Activated CD4-positive, alpha-beta T cell treated with anti-CD3 and anti-CD28 coated beads, Interleukin-2, amount 50 U/mL, for 4 hours (primary cell): ENCODE measurements at regions not wholly inside any gene's neighbourhood (a gene's known extent, or its start where the extent isn't known, plus 50 kb on each side); places are given as distances from the start of the nearest gene placed in this dataset.
"Not testable (repeated sequence)": the region's sequence is repeated elsewhere in the genome, so short reads cannot be mapped to it uniquely, and the experiment has no call there.

Experiments
- DNase-seq, 2 experiments: peaks; one replicate each; pipeline ENCODE4 v3.0.0-alpha.2; 2020

- no peak for DNase-seq
Measured at GRCh38 chr2:81363800-81364199, 1059.2 kb upstream of the LRRTM1 start.

DNA sequence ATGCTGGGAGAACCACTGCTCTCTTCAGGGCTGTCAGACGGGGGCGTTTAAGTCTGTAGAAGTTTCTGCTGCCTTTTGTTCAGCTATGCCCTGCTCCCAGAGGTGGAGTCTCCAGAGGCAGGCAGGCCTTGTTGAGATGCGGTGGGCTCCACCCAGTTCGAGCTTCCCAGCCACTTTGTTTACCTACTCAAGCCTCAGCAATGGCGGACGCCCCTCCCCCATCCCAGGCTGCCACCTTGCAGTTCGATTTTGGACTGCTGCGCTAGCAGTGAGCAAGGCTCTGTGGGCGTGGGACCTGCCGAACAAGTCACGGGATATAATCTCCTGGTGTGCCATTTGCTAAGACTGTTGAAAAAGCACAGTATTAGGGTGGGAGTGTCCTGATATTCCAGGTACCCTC lies 1057.9 kb upstream of the LRRTM1 start:
- not testable (repeated sequence) for DNase-seq

GRCh38 chr2:81355436-81355835 lies 1050.9 kb upstream of the LRRTM1 start:
- DNase-seq: no peak

- DNase-seq: no peak
Measured at GRCh38 chr2:81334046-81334445, 1029.5 kb upstream of the LRRTM1 start.

GRCh38 chr2:81328968-81329367 lies 1024.4 kb upstream of the LRRTM1 start:
- DNase-seq: no peak

DNA sequence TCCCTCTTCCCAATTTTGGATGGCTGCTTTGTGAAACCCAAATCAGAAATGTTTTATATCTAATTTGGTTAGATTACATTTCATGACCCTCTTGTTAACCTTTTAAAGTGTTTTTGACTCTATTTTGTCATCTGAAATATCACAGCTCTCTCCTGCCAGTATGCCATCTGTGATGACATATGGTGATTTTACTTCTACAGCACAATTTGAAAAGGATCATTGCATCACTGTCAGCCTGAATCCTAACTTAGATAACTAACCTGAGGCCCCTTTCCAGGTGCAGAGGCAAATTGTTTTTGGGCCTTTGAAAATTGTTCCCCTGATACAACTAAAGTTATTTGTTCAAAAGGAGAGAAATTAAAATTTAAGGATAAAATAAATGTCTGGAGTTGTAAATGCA lies 1023.4 kb upstream of the LRRTM1 start:
- DNase-seq: no peak

DNA sequence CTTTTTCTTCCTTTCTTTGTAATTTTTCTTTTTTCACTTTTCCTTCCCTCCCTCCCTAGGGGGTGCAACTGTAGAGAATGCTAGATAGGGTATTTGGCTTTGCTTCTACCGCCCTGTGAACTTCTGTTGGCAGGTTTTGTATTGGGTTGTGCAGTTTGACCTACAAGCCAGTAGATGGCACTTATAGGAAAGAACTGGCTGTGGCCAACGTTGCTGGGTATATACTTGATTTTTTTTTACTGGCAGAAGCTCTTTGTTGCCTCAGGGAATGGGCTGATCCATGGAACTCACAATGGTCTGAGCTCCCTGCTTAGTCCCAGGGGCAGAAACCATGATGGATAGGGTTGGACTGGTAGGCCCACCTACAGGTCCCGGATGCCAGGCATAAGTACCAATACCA lies 1019.5 kb upstream of the LRRTM1 start:
- DNase-seq: no peak

GRCh38 chr2:81304154-81304830 lies 999.7 kb upstream of the LRRTM1 start:
- no peak for DNase-seq

DNA sequence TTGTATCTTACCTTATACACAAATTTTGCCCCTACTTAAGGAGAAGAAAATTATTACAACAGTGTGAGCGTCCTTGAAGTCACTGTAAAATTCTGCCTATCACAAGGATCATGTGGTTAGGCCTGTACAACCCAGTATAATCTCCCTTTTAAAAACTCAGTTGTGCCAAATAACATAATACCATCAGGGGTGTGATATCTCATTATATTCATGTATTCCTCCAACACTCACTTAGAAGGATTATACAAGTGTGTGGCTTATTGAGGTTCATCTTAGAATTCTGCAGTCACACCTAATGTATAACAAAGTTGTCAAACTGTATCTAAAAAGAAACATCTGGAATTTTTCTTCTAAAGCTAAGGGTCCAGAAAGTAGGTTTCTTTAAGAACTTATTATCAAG lies 998.8 kb upstream of the LRRTM1 start:
- no peak for DNase-seq

GRCh38 chr2:81299841-81300240 lies 995.3 kb upstream of the LRRTM1 start:
- DNase-seq: no peak

- DNase-seq: no peak
Measured at GRCh38 chr2:81290846-81291245, 986.3 kb upstream of the LRRTM1 start.

GRCh38 chr2:81283081-81283480 lies 978.5 kb upstream of the LRRTM1 start:
- no peak for DNase-seq

GRCh38 chr2:81282151-81282769 lies 977.7 kb upstream of the LRRTM1 start:
- no peak for DNase-seq

GRCh38 chr2:81276595-81276994 lies 972.0 kb upstream of the LRRTM1 start:
- DNase-seq: no peak

- DNase-seq: no peak
Measured at GRCh38 chr2:81266106-81266505, 961.6 kb upstream of the LRRTM1 start.

DNA sequence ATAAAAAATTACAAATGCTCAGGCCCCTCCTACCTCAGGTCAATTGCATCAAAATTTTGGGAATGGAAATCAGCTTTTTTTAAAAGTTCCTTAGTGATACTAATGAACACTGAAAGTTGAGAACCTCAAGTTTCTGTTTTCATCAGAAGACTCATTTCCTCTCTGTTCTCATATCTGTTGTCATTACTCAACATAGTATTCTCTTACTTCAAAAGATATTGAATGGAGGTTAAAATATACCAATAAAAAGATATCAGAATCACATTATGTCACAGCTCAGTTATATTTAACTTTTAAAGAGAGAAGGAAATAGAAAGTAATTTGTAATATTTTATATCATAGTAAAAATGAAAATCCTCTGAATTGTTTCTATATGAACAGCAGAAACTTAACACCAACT lies 959.4 kb upstream of the LRRTM1 start:
- DNase-seq: no peak

- no peak for DNase-seq
Measured at GRCh38 chr2:81260320-81260719, 955.8 kb upstream of the LRRTM1 start.

- no peak for DNase-seq
Measured at GRCh38 chr2:81250270-81250669, 945.7 kb upstream of the LRRTM1 start.

DNA sequence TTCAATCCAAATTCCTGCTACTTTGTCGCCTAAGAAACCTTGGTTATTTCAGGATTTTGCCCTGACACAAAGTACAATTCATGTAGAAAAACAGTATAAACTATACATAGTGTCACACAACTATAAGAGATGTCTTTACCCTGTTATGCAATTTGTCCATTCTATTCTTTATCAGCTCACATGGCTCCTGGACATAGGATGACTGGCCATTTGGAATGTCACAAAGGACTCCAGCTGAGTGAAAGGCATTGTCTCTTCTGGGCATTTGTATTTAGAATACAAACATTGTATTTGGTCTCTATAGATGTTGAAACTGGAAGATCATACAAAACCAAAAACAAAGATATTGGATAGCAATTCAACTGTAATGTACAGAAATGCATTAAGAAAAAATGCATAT lies 944.6 kb upstream of the LRRTM1 start:
- no peak for DNase-seq

- no peak for DNase-seq
Measured at GRCh38 chr2:81247648-81248047, 943.1 kb upstream of the LRRTM1 start.

DNA sequence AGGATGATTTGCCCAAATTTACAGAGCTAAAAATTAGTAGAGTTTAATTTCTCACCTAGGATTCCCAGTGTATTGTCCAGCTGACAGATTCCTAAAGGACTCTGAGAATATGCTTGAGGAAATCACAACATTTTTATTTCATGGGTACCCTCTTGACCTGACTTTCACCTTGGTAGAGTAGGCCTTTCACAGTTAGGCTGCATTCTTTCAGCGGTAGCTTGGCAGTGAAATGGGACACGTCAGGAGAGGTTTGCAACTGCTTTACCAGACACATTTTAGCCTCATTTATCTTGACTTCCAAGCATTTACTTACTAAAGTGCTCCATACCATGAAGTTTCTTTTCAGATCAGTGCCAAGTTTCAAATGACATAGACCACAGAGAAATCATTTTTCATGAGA lies 937.9 kb upstream of the LRRTM1 start:
- DNase-seq: no peak

- no peak for DNase-seq
Measured at GRCh38 chr2:81238462-81238861, 933.9 kb upstream of the LRRTM1 start.

GRCh38 chr2:81235601-81236000 lies 931.0 kb upstream of the LRRTM1 start:
- DNase-seq: no peak

GRCh38 chr2:81234711-81235110 lies 930.2 kb upstream of the LRRTM1 start:
- DNase-seq: no peak

GRCh38 chr2:81225756-81226155 lies 921.2 kb upstream of the LRRTM1 start:
- no peak for DNase-seq
